GM12874 (cell line): ENCODE measurements at regions not wholly inside any gene's neighbourhood (a gene's known extent, or its start where the extent isn't known, plus 50 kb on each side); places are given as distances from the start of the nearest gene placed in this dataset.

Experiments
- TF ChIP-seq, protein P1 (sequence below): IDR thresholded peaks from 2 replicates; pipeline ENCODE4 v1.5.1; 2011; ENCODE audit warnings: low read depth, mild to moderate bottlenecking, control low read depth, low read length, moderate library complexity; ENCODE audit not compliant: insufficient read depth

- TF ChIP-seq, protein P1, sequence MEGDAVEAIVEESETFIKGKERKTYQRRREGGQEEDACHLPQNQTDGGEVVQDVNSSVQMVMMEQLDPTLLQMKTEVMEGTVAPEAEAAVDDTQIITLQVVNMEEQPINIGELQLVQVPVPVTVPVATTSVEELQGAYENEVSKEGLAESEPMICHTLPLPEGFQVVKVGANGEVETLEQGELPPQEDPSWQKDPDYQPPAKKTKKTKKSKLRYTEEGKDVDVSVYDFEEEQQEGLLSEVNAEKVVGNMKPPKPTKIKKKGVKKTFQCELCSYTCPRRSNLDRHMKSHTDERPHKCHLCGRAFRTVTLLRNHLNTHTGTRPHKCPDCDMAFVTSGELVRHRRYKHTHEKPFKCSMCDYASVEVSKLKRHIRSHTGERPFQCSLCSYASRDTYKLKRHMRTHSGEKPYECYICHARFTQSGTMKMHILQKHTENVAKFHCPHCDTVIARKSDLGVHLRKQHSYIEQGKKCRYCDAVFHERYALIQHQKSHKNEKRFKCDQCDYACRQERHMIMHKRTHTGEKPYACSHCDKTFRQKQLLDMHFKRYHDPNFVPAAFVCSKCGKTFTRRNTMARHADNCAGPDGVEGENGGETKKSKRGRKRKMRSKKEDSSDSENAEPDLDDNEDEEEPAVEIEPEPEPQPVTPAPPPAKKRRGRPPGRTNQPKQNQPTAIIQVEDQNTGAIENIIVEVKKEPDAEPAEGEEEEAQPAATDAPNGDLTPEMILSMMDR, result no peak
These were observed 287.1 kb upstream of the SUCLG2 start for GRCh38 chr3:67941433-67942030.

GRCh38 chr3:67940210-67940952 is 286.0 kb upstream of the SUCLG2 start:
- TF ChIP-seq, protein P1, result no peak

DNA sequence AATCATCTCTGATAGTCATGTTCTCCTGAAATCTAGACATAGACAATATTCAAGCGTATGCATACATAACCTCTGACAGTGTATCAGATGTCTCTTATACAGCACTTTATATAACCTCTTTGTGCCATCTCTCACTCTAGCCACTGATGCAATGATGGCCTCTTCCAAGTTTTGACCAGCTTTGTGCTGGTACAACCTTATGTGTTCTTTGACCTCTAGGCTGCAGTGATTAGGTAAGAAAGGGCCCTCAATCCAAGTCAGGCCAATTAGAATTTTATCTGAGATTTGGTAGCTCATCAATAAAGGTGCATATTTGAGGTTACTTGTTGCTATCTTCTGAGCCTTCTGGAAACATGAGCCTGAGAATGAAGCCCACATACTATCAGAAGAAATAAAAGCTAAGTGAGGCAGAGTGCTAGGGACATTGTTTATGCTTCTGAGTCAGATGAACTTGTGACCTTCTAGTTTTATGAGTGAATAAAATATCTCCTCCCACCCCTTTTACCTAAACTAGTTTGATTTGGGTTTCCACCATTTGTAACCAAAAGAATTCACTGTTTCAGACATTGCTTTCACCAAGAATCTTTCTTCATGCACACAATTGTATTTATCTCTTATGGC is 283.2 kb upstream of the SUCLG2 start:
- TF ChIP-seq, protein P1, result no peak

GRCh38 chr3:67923796-67924195 is 269.4 kb upstream of the SUCLG2 start:
- TF ChIP-seq, protein P1, result no peak

- TF ChIP-seq, protein P1, result no peak
These were observed 266.6 kb upstream of the SUCLG2 start for GRCh38 chr3:67920969-67921368.

DNA sequence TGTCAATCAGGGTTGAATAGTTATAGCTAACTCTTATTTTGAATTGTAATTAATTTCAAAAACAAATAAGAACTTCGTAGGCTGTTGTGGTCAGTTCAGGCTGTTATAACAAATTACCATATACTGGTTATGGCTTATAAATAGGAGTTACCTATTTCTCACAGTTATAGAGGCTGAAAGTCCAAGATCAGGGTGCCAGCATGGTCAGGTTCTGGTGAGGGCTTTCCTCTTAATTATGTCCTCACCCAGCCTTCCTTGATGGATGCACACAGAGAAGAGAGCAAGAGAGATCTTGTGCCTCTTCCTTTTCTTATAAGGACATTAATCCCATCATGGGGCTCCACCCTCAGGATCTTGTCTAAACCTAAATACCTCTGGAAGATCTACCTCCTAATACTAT is 265.9 kb upstream of the SUCLG2 start:
- TF ChIP-seq, protein P1, result no peak

- TF ChIP-seq, protein P1, result no peak
These were observed 261.9 kb upstream of the SUCLG2 start for GRCh38 chr3:67916353-67916752.
